A673 (cell line): ENCODE measurements at regions not wholly inside any gene's neighbourhood (a gene's known extent, or its start where the extent isn't known, plus 50 kb on each side); places are given as distances from the start of the nearest gene placed in this dataset.

ENCODE experiments used
- BruUV-seq: library from RNA; stranded (reverse); fragments of 400-500 nt; replicated peaks from 2 replicates; lab custom pipeline; 2021; lab: Mats Ljungman, UMichigan
- CTCF ChIA-PET: fragments of 300-600 bp; sonication (Branson Sonifier 250); formaldehyde crosslinking; loops from one replicate; lab custom pipeline; 2022; ENCODE audit warnings: antibody characterized with exemption; lab: Charles Lee
- POLR2A ChIA-PET: fragments of 300-600 bp; sonication (Branson Sonifier 250); formaldehyde crosslinking; loops from one replicate; lab custom pipeline; 2022; ENCODE audit warnings: antibody characterized with exemption; ENCODE audit not compliant: low non-redundant PET; lab: Charles Lee
- DNase-seq: peaks from one replicate; pipeline ENCODE4 v3.0.0-alpha.2; 2015; ENCODE audit warnings: low spot score
- H3K27ac ChIP-seq: fragments of 200-600 bp; sonication (generic); 2 replicates; pipeline ENCODE4 v1.5.1; 2016; ENCODE audit warnings: mixed run types, low read depth, mild to moderate bottlenecking, mixed read lengths, antibody characterized with exemption, low read length; ENCODE audit not compliant: poor library complexity, severe bottlenecking
- H3K27me3 ChIP-seq: fragments of 200-600 bp; sonication (generic); replicated peaks from 2 replicates; pipeline ENCODE4 v1.6.1; 2017; ENCODE audit warnings: mixed run types, low read depth, mild to moderate bottlenecking, mixed read lengths, antibody characterized with exemption, low read length; ENCODE audit not compliant: insufficient read depth, poor library complexity
- H3K36me3 ChIP-seq: fragments of 200-600 bp; sonication (generic); 2 replicates; pipeline ENCODE4 v1.6.1; 2016; ENCODE audit warnings: mixed run types, mild to moderate bottlenecking, mixed read lengths, antibody characterized with exemption, low read length; ENCODE audit not compliant: insufficient read depth, poor library complexity, severe bottlenecking
- H3K4me1 ChIP-seq: fragments of 200-600 bp; sonication (generic); 2 replicates; pipeline ENCODE4 v1.6.1; 2017; ENCODE audit warnings: mixed run types, mild to moderate bottlenecking, mixed read lengths, antibody characterized with exemption, low read length; ENCODE audit not compliant: insufficient read depth, poor library complexity, severe bottlenecking
- H3K4me3 ChIP-seq: fragments of 200-600 bp; sonication (generic); 2 replicates; pipeline ENCODE4 v1.5.1; 2016; ENCODE audit warnings: low read depth, mixed run types, mild to moderate bottlenecking, mixed read lengths, low read length; ENCODE audit not compliant: poor library complexity, severe bottlenecking
- H3K9me3 ChIP-seq: fragments of 200-600 bp; sonication (generic); 2 replicates; pipeline ENCODE4 v1.6.1; 2016; ENCODE audit warnings: mixed run types, low read depth, mild to moderate bottlenecking, mixed read lengths, antibody characterized with exemption, low read length; ENCODE audit not compliant: poor library complexity, severe bottlenecking
- CTCF ChIP-seq: fragments of 300-800, 200-600 bp; sonication (generic); conservative IDR thresholded peaks from 2 replicates; pipeline ENCODE4 v1.5.1; 2017; ENCODE audit warnings: low read depth, mild to moderate bottlenecking, antibody characterized with exemption, low read length, moderate library complexity, mixed read lengths
- EZH2 ChIP-seq: fragments of 200-600 bp; sonication (generic); IDR thresholded peaks from 2 replicates; pipeline ENCODE4 v1.6.1; 2017; ENCODE audit warnings: borderline replicate concordance, low read depth, mild to moderate bottlenecking, mixed read lengths, antibody characterized with exemption, low read length; ENCODE audit not compliant: poor library complexity, severe bottlenecking
- intact Hi-C: fragments of 100-400 bp; cut with micrococcal nuclease; formaldehyde crosslinking; loops from one replicate; pipeline ENCODE4 v1.10.0; 2022; ENCODE audit not compliant: unreplicated experiment

- POLR2A ChIA-PET = no interaction called here
- H3K27me3 ChIP-seq = no peaks in the 10 kb centered on the region
Measured at GRCh38 chr14:82084813-82085212, 551.2 kb upstream of the SEL1L start.

GRCh38 chr14:82091097-82091496 lies 557.4 kb upstream of the SEL1L start:
- POLR2A ChIA-PET = interaction anchor here (0.5 kb wide), 1 partner anchor 115 kb away, joined by 3 read pairs; no protein-coding TSS in a partner anchor

More at GRCh38 chr14:82084813-82085212, 551.2 kb upstream of the SEL1L start:
- intact Hi-C loops = no loop called here
- no peak for TF ChIP-seq EZH2
- no peak for TF ChIP-seq CTCF
- Histone ChIP-seq H3K9me3 (no peaks in the 10 kb centered on the region), H3K27ac (no peak overlapping the region), H3K4me3 (no peak overlapping the region), H3K36me3 (no peaks in the 10 kb centered on the region), H3K4me1 (no peaks in the 10 kb centered on the region)
- no peak for DNase-seq
- CTCF ChIA-PET = no interaction called here
- BruUV-seq = no TSS peak

GRCh38 chr14:82094829-82095345 lies 561.2 kb upstream of the SEL1L start:
- no peak for TF ChIP-seq CTCF
- no peak for TF ChIP-seq EZH2
- ChIA-PET CTCF (no interaction called here), POLR2A (no interaction called here)
- H3K4me1 ChIP-seq = no peaks in the 10 kb centered on the region
- intact Hi-C loops = no loop called here
- H3K9me3 ChIP-seq = no peaks in the 10 kb centered on the region
- no peak for DNase-seq
- no peak overlapping the region for H3K4me3 ChIP-seq
- BruUV-seq = no TSS peak
- H3K27me3 ChIP-seq = peaks cover 6% of the 10 kb centered on the region
- no peak overlapping the region for H3K27ac ChIP-seq
- H3K36me3 ChIP-seq = no peaks in the 10 kb centered on the region

More at GRCh38 chr14:82091097-82091496, 557.4 kb upstream of the SEL1L start:
- Histone ChIP-seq H3K4me1 (no peaks in the 10 kb centered on the region), H3K36me3 (no peaks in the 10 kb centered on the region), H3K27me3 (peaks cover 6% of the 10 kb centered on the region), H3K9me3 (no peaks in the 10 kb centered on the region), H3K4me3 (no peak overlapping the region), H3K27ac (no peak overlapping the region)
- TF ChIP-seq EZH2 = no peak
- TF ChIP-seq CTCF = no peak
- DNase-seq = no peak
- no TSS peak for BruUV-seq
- intact Hi-C loops = no loop called here
- CTCF ChIA-PET = no interaction called here
